ENCODE measurements at regions not wholly inside any gene's neighbourhood (a gene's known extent, or its start where the extent isn't known, plus 50 kb on each side); places are given as distances from the start of the nearest gene placed in this dataset.
"Not testable (repeated sequence)": the region's sequence is repeated elsewhere in the genome, so short reads cannot be mapped to it uniquely, and the experiment has no call there.

DNA sequence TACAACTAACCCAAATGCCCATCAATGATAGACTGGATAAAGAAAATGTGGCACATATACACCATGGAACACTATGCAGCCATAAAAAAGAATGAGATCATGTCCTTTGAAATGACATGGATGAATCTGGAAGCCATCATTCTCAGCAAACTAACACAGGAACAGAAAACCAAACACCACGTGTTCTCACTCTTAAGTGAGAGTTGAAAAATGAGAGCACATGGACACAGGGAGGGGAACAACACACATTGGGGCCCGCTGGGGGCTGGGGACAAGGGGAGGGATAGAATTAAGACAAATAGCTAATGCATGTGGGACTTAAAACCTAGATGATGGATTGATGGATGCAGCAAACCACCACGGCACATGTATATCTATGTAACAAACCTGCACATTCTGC, 764.7 kb upstream of the STXBP6 start:
- not testable (repeated sequence) for TF ChIP-seq SP1 (IDR thresholded peaks at IDR 0.05); NFRKB (IDR thresholded peaks at IDR 0.05); L3MBTL2 (conservative IDR thresholded peaks at IDR 0.05); ZNF384 (IDR thresholded peaks at IDR 0.05); FOXM1 (IDR thresholded peaks at IDR 0.05; ENCODE audit: borderline replicate concordance); FOXK2 (IDR thresholded peaks at IDR 0.05); BHLHE40 (IDR thresholded peaks at IDR 0.05; ENCODE audit: borderline replicate concordance)

All from HEK293T (cell line).